ELR (cell line): ENCODE measurements at regions not wholly inside any gene's neighbourhood (a gene's known extent, or its start where the extent isn't known, plus 50 kb on each side); places are given as distances from the start of the nearest gene placed in this dataset.
A peak's percentile ranks its signal among the peaks of the same experiment; 100 is the strongest.

Experiments used
- DNase-seq: peaks from one replicate; pipeline ENCODE4 v3.0.0-alpha.2; 2015; ENCODE audit warnings: low read depth

GRCh38 chr7:84387595-84387994 is 193.0 kb upstream of the SEMA3A start:
- DNase-seq = no peak

GRCh38 chr7:84384417-84384816 is 189.8 kb upstream of the SEMA3A start:
- DNase-seq = no peak

- no peak for DNase-seq
These were observed 184.9 kb upstream of the SEMA3A start for GRCh38 chr7:84379446-84379845.

GRCh38 chr7:84372712-84373111 is 178.1 kb upstream of the SEMA3A start:
- no peak for DNase-seq

- peak; percentile 86 for DNase-seq
These were observed 177.6 kb upstream of the SEMA3A start for GRCh38 chr7:84372155-84372621.

GRCh38 chr7:84370114-84370513 is 175.5 kb upstream of the SEMA3A start:
- DNase-seq = no peak

- no peak for DNase-seq
These were observed 173.5 kb upstream of the SEMA3A start for GRCh38 chr7:84368122-84368521.

GRCh38 chr7:84364708-84365107 is 170.1 kb upstream of the SEMA3A start:
- DNase-seq = peak; percentile 53

GRCh38 chr7:84363741-84364140 is 169.2 kb upstream of the SEMA3A start:
- DNase-seq = no peak

- DNase-seq = no peak
These were observed 168.2 kb upstream of the SEMA3A start for GRCh38 chr7:84362828-84363227.

GRCh38 chr7:84362360-84362759 is 167.8 kb upstream of the SEMA3A start:
- no peak for DNase-seq

- DNase-seq = no peak
These were observed 160.3 kb upstream of the SEMA3A start for GRCh38 chr7:84354866-84355265.

- DNase-seq = no peak
These were observed 159.4 kb upstream of the SEMA3A start for GRCh38 chr7:84354030-84354429.

- no peak for DNase-seq
These were observed 144.7 kb upstream of the SEMA3A start for GRCh38 chr7:84339306-84339705.

- peak; percentile 49 for DNase-seq
These were observed 142.8 kb upstream of the SEMA3A start for GRCh38 chr7:84337429-84337828.

GRCh38 chr7:84336766-84337165 is 142.2 kb upstream of the SEMA3A start:
- no peak for DNase-seq

- no peak for DNase-seq
These were observed 141.7 kb upstream of the SEMA3A start for GRCh38 chr7:84336303-84336702.

- no peak for DNase-seq
These were observed 137.0 kb upstream of the SEMA3A start for GRCh38 chr7:84331616-84332015.

GRCh38 chr7:84328571-84328970 is 134.0 kb upstream of the SEMA3A start:
- peak; percentile 3 for DNase-seq

- no peak for DNase-seq
These were observed 129.6 kb upstream of the SEMA3A start for GRCh38 chr7:84324136-84324630.

- DNase-seq = no peak
These were observed 122.9 kb upstream of the SEMA3A start for GRCh38 chr7:84317536-84317935.

GRCh38 chr7:84314263-84314662 is 119.7 kb upstream of the SEMA3A start:
- DNase-seq = no peak

- DNase-seq = no peak
These were observed 109.8 kb upstream of the SEMA3A start for GRCh38 chr7:84304407-84304806.

GRCh38 chr7:84302949-84303348 is 108.4 kb upstream of the SEMA3A start:
- DNase-seq = no peak

- DNase-seq = no peak
These were observed 103.0 kb upstream of the SEMA3A start for GRCh38 chr7:84297616-84298015.
